H1 (cell line): ENCODE measurements at regions not wholly inside any gene's neighbourhood (a gene's known extent, or its start where the extent isn't known, plus 50 kb on each side); places are given as distances from the start of the nearest gene placed in this dataset.

Source experiments
- CHD7 ChIP-seq: fragments of 300-600 bp; sonication (generic); IDR thresholded peaks from 2 replicates; pipeline ENCODE4 v1.7.1; 2012; ENCODE audit warnings: low read length, moderate library complexity, mild to moderate bottlenecking, inconsistent platforms; ENCODE audit not compliant: insufficient replicate concordance

- no peak for TF ChIP-seq CHD7
Observed at GRCh38 chr6:140344142-140344913, 969.9 kb upstream of the CITED2 start (continued).
